ENCODE measurements at regions not wholly inside any gene's neighbourhood (a gene's known extent, or its start where the extent isn't known, plus 50 kb on each side); places are given as distances from the start of the nearest gene placed in this dataset.
"Not testable (repeated sequence)": the region's sequence is repeated elsewhere in the genome, so short reads cannot be mapped to it uniquely, and the experiment has no call there.

GRCh38 chr6:130600880-130601341 lies 226.3 kb upstream of the SMLR1 start:
- no peak overlapping the region for H3K4me3 ChIP-seq (ENCODE audit: low read length)
- no peak for DNase-seq (ENCODE audit: low read depth, low spot score)

- no peak for DNase-seq (ENCODE audit: low read depth, low spot score)
- no peak overlapping the region for H3K4me3 ChIP-seq (ENCODE audit: low read length)
Observed at GRCh38 chr6:130602151-130602770, 224.9 kb upstream of the SMLR1 start.

- H3K4me3 ChIP-seq (ENCODE audit: low read length), result no peak overlapping the region
- DNase-seq (ENCODE audit: low read depth, low spot score), result no peak
Observed at GRCh38 chr6:130603391-130603790, 223.8 kb upstream of the SMLR1 start.

- H3K4me3 ChIP-seq (ENCODE audit: low read length), result no peak overlapping the region
- no peak for DNase-seq (ENCODE audit: low read depth, low spot score)
Observed at GRCh38 chr6:130604841-130605399, 222.3 kb upstream of the SMLR1 start.

GRCh38 chr6:130610303-130610702 lies 216.9 kb upstream of the SMLR1 start:
- no peak for DNase-seq (ENCODE audit: low read depth, low spot score)
- H3K4me3 ChIP-seq (ENCODE audit: low read length), result no peak overlapping the region

GRCh38 chr6:130611366-130611765 lies 215.8 kb upstream of the SMLR1 start:
- no peak overlapping the region for H3K4me3 ChIP-seq (ENCODE audit: low read length)
- no peak for DNase-seq (ENCODE audit: low read depth, low spot score)

GRCh38 chr6:130613176-130613575 lies 214.0 kb upstream of the SMLR1 start:
- H3K4me3 ChIP-seq (ENCODE audit: low read length), result no peak overlapping the region
- no peak for DNase-seq (ENCODE audit: low read depth, low spot score)

- DNase-seq (ENCODE audit: low read depth, low spot score), result no peak
- no peak overlapping the region for H3K4me3 ChIP-seq (ENCODE audit: low read length)
Observed at GRCh38 chr6:130615816-130616215, 211.4 kb upstream of the SMLR1 start.

GRCh38 chr6:130617658-130618057 lies 209.5 kb upstream of the SMLR1 start:
- no peak for DNase-seq (ENCODE audit: low read depth, low spot score)
- no peak overlapping the region for H3K4me3 ChIP-seq (ENCODE audit: low read length)

GRCh38 chr6:130618806-130619205 lies 208.4 kb upstream of the SMLR1 start:
- DNase-seq (ENCODE audit: low read depth, low spot score); H3K4me3 ChIP-seq (ENCODE audit: low read length): not testable (repeated sequence)

GRCh38 chr6:130620338-130620781 lies 206.8 kb upstream of the SMLR1 start:
- no peak overlapping the region for H3K4me3 ChIP-seq (ENCODE audit: low read length)
- DNase-seq (ENCODE audit: low read depth, low spot score), result no peak

GRCh38 chr6:130622142-130622541 lies 205.1 kb upstream of the SMLR1 start:
- DNase-seq (ENCODE audit: low read depth, low spot score), result no peak

GRCh38 chr6:130624046-130624445 lies 203.2 kb upstream of the SMLR1 start:
- DNase-seq (ENCODE audit: low read depth, low spot score), result no peak
- H3K4me3 ChIP-seq (ENCODE audit: low read length), result no peak overlapping the region

More at GRCh38 chr6:130622142-130622541, 205.1 kb upstream of the SMLR1 start:
- no peak overlapping the region for H3K4me3 ChIP-seq (ENCODE audit: low read length)

- no peak for DNase-seq (ENCODE audit: low read depth, low spot score)
- no peak overlapping the region for H3K4me3 ChIP-seq (ENCODE audit: low read length)
Observed at GRCh38 chr6:130625825-130626527, 201.2 kb upstream of the SMLR1 start.

GRCh38 chr6:130628862-130629261 lies 198.3 kb upstream of the SMLR1 start:
- DNase-seq (ENCODE audit: low read depth, low spot score), result no peak
- no peak overlapping the region for H3K4me3 ChIP-seq (ENCODE audit: low read length)

- no peak overlapping the region for H3K4me3 ChIP-seq (ENCODE audit: low read length)
- no peak for DNase-seq (ENCODE audit: low read depth, low spot score)
Observed at GRCh38 chr6:130629640-130630039, 197.6 kb upstream of the SMLR1 start.

- no peak for DNase-seq (ENCODE audit: low read depth, low spot score)
- H3K4me3 ChIP-seq (ENCODE audit: low read length), result no peak overlapping the region
Observed at GRCh38 chr6:130632277-130632676, 194.9 kb upstream of the SMLR1 start.

- no peak for DNase-seq (ENCODE audit: low read depth, low spot score)
Observed at GRCh38 chr6:130632897-130633296, 194.3 kb upstream of the SMLR1 start.

GRCh38 chr6:130643361-130643760 lies 183.8 kb upstream of the SMLR1 start:
- H3K4me3 ChIP-seq (ENCODE audit: low read length), result no peak overlapping the region

More at GRCh38 chr6:130632897-130633296, 194.3 kb upstream of the SMLR1 start:
- no peak overlapping the region for H3K4me3 ChIP-seq (ENCODE audit: low read length)

GRCh38 chr6:130644175-130644574 lies 183.0 kb upstream of the SMLR1 start:
- no peak overlapping the region for H3K4me3 ChIP-seq (ENCODE audit: low read length)
- DNase-seq (ENCODE audit: low read depth, low spot score), result no peak

More at GRCh38 chr6:130643361-130643760, 183.8 kb upstream of the SMLR1 start:
- DNase-seq (ENCODE audit: low read depth, low spot score), result no peak
